GM12878 (cell line): ENCODE measurements at regions not wholly inside any gene's neighbourhood (a gene's known extent, or its start where the extent isn't known, plus 50 kb on each side); places are given as distances from the start of the nearest gene placed in this dataset.

ENCODE experiments used
- ATAC-seq: fragments of 200-7000 bp; cut with Tn5 transposase; 3 replicates; pipeline ENCODE4 v1.9.1; 2020; ENCODE audit warnings: mild to moderate bottlenecking, moderate library complexity
- BruUV-seq: library from RNA; stranded (reverse); fragments of 400-500 nt; replicated peaks from 2 replicates; lab custom pipeline; 2021; lab: Mats Ljungman, UMichigan
- CTCF ChIA-PET: fragments of 300-600 bp; sonication (Branson Sonifier 250); formaldehyde crosslinking; extraction: SDS; loops from one replicate; lab custom pipeline; 2021; ENCODE audit warnings: inconsistent platforms; lab: Yijun Ruan, JAX
- POLR2A ChIA-PET: fragments of 350-600 bp; formaldehyde crosslinking; extraction: SDS; loops from one replicate; lab custom pipeline; 2021; ENCODE audit warnings: inconsistent platforms; lab: Charles Lee
- RAD21 ChIA-PET: fragments of 300-600 bp; sonication (Branson Sonifier 250); formaldehyde crosslinking; loops from one replicate; lab custom pipeline; 2023; ENCODE audit warnings: antibody characterized with exemption; ENCODE audit not compliant: unreplicated experiment; lab: Charles Lee
- SMC1A ChIA-PET: fragments of 300-600 bp; sonication (Branson Sonifier 250); formaldehyde crosslinking; loops from one replicate; lab custom pipeline; 2023; ENCODE audit not compliant: unreplicated experiment, uncharacterized antibody; lab: Charles Lee
- DNase-seq: peaks from one replicate; pipeline ENCODE4 v3.0.0-alpha.2; 2011; ENCODE audit warnings: low read depth, low spot score
- FAIRE-seq: peaks from 3 replicates; lab custom pipeline; 2011; peaks lifted over from hg19 to GRCh38; lab: Jason Lieb, UNC
- H2AFZ ChIP-seq: 2 replicates; pipeline ENCODE4 v1.6.0; 2011; ENCODE audit warnings: low read depth, low read length, control low read depth; ENCODE audit not compliant: control insufficient read depth
- H3K27ac ChIP-seq: 2 replicates; pipeline ENCODE4 v1.5.1; 2011; ENCODE audit warnings: control low read depth; ENCODE audit not compliant: control insufficient read depth, insufficient read depth
- H3K27me3 ChIP-seq, 2 experiments: replicated peaks in 1 of 2; 2 replicates each; pipeline versions ENCODE4 v1.6.0 to v1.6.1; 2011; ENCODE audit warnings: low read length in 1 of 2; ENCODE audit not compliant: control insufficient read depth in 2 of 2, insufficient read depth in 2 of 2
- H3K36me3 ChIP-seq, 2 experiments: 2 replicates each; pipeline ENCODE4 v1.5.1; 2011; ENCODE audit warnings: low read length in 1 of 2; ENCODE audit not compliant: control insufficient read depth in 2 of 2, insufficient read depth in 2 of 2
- H3K4me1 ChIP-seq: 2 replicates; pipeline ENCODE4 v1.6.1; 2011; ENCODE audit warnings: mild to moderate bottlenecking, low read length, moderate library complexity, mixed read lengths; ENCODE audit not compliant: control insufficient read depth, insufficient read depth
- H3K4me2 ChIP-seq: 2 replicates; pipeline ENCODE4 v1.6.0; 2011; ENCODE audit warnings: control low read depth; ENCODE audit not compliant: control insufficient read depth, insufficient read depth
- H3K4me3 ChIP-seq: fragments of 200-600 bp; sonication (generic); 2 replicates; pipeline ENCODE4 v1.5.1; 2016
- H3K79me2 ChIP-seq: 2 replicates; pipeline ENCODE4 v1.6.0; 2011; ENCODE audit warnings: low read length; ENCODE audit not compliant: control insufficient read depth, insufficient read depth
- H3K9ac ChIP-seq: 2 replicates; pipeline ENCODE4 v1.8.0; 2011; ENCODE audit warnings: low read length, control low read depth, mixed read lengths; ENCODE audit not compliant: control insufficient read depth, insufficient read depth
- H3K9me3 ChIP-seq: replicated peaks from 3 replicates; pipeline ENCODE4 v1.5.1; 2011; ENCODE audit warnings: mild to moderate bottlenecking, low read length; ENCODE audit not compliant: control insufficient read depth, insufficient read depth
- H4K20me1 ChIP-seq: 2 replicates; pipeline ENCODE4 v1.6.0; 2011; ENCODE audit not compliant: control insufficient read depth, insufficient read depth
- ATF7 ChIP-seq: fragments of 450-650 bp; IDR thresholded peaks from 2 replicates; pipeline ENCODE4 v1.6.1; 2016; ENCODE audit warnings: low read depth, mild to moderate bottlenecking
- BCL11A ChIP-seq: IDR thresholded peaks from 2 replicates; pipeline ENCODE4 v1.6.1; 2011; ENCODE audit warnings: low read depth, low read length
- ESRRA ChIP-seq: IDR thresholded peaks from 2 replicates; pipeline ENCODE4 v1.6.1; 2012; ENCODE audit warnings: mild to moderate bottlenecking, low read length, improper control_type of control experiment
- FOS ChIP-seq: IDR thresholded peaks from 3 replicates; pipeline ENCODE4 v1.6.1; 2011; ENCODE audit warnings: borderline replicate concordance; ENCODE audit not compliant: insufficient read length; ENCODE audit errors: extremely low read depth
- FOXK2 ChIP-seq: fragments of 450-650 bp; IDR thresholded peaks from 2 replicates; pipeline ENCODE4 v1.6.1; 2017; ENCODE audit warnings: mild to moderate bottlenecking, moderate library complexity
- KLF5 ChIP-seq: fragments of 450-650 bp; IDR thresholded peaks from 2 replicates; pipeline ENCODE4 v1.6.1; 2014; ENCODE audit warnings: mild to moderate bottlenecking; ENCODE audit not compliant: partially characterized antibody
- MLLT1 ChIP-seq: fragments of 450-650 bp; IDR thresholded peaks from 2 replicates; pipeline ENCODE4 v1.6.1; 2016; ENCODE audit warnings: mild to moderate bottlenecking
- MTA2 ChIP-seq: fragments of 450-650 bp; IDR thresholded peaks from 2 replicates; pipeline ENCODE4 v1.6.1; 2016; ENCODE audit warnings: low read depth, mild to moderate bottlenecking, moderate library complexity
- MXI1 ChIP-seq: fragments of 150-350 bp; IDR thresholded peaks from 2 replicates; pipeline ENCODE4 v1.6.1; 2011; ENCODE audit warnings: low read depth, mild to moderate bottlenecking, inconsistent platforms, low read length, improper control_type of control experiment
- NBN ChIP-seq: fragments of 450-650 bp; IDR thresholded peaks from 2 replicates; pipeline ENCODE4 v1.6.1; 2016
- NFIC ChIP-seq: IDR thresholded peaks from 2 replicates; pipeline ENCODE4 v1.6.1; 2012; ENCODE audit warnings: low read depth, mild to moderate bottlenecking, inconsistent platforms, low read length, moderate library complexity
- NFYA ChIP-seq: IDR thresholded peaks from 2 replicates; pipeline ENCODE4 v1.6.1; 2011; ENCODE audit warnings: low read depth, mild to moderate bottlenecking, low read length, improper control_type of control experiment, borderline replicate concordance
- RELA ChIP-seq: fragments of 450-650 bp; IDR thresholded peaks from 2 replicates; pipeline ENCODE4 v1.8.0; 2014; ENCODE audit warnings: borderline replicate concordance; ENCODE audit not compliant: partially characterized antibody
- SIN3A ChIP-seq: IDR thresholded peaks from 2 replicates; pipeline ENCODE4 v1.6.1; 2012; ENCODE audit warnings: low read depth, low read length, improper control_type of control experiment
- SIX5 ChIP-seq: IDR thresholded peaks from 2 replicates; pipeline ENCODE4 v1.6.1; 2011; ENCODE audit warnings: mild to moderate bottlenecking, low read depth, low read length, moderate library complexity; ENCODE audit not compliant: severe bottlenecking
- TCF7 ChIP-seq: IDR thresholded peaks from 2 replicates; pipeline ENCODE4 v1.6.1; 2014; ENCODE audit warnings: antibody characterized with exemption, borderline replicate concordance
- ZNF384 ChIP-seq: IDR thresholded peaks from 2 replicates; pipeline ENCODE4 v1.6.1; 2012; ENCODE audit warnings: low read depth, mild to moderate bottlenecking, low read length, improper control_type of control experiment, borderline replicate concordance
- ZNF592 ChIP-seq: fragments of 450-650 bp; IDR thresholded peaks from 2 replicates; pipeline ENCODE4 v1.6.1; 2017; ENCODE audit warnings: mild to moderate bottlenecking, moderate library complexity
- ZSCAN29 ChIP-seq: fragments of 450-650 bp; IDR thresholded peaks from 2 replicates; pipeline ENCODE4 v1.6.1; 2017; ENCODE audit warnings: mild to moderate bottlenecking, moderate library complexity
- whole genome bisulfite sequencing: methylation state at CpG from one replicate; pipeline ENCODE4 v1.1.6; 2016; ENCODE audit warnings: low lambda C conversion rate; ENCODE audit not compliant: insufficient replicate concordance, insufficient coverage; ENCODE audit errors: missing lambda C conversion rate; 5-methylcytosine and 5-hydroxymethylcytosine counted together
- in situ Hi-C: fragments of 300-500 bp; cut with MboI; formaldehyde crosslinking; loops from 9 replicates; pipeline ENCODE4 v1.14.3; 2018; ENCODE audit warnings: mixed read lengths
- intact Hi-C: fragments of 100-400 bp; cut with micrococcal nuclease; formaldehyde crosslinking; loops from one replicate; pipeline ENCODE4 v1.14.2; 2022; ENCODE audit not compliant: unreplicated experiment
- TF ChIP-seq, protein P1 (sequence below): IDR thresholded peaks from 2 replicates; pipeline ENCODE4 v1.6.1; 2011; ENCODE audit warnings: mild to moderate bottlenecking, low read depth, low read length, moderate library complexity; ENCODE audit not compliant: insufficient replicate concordance

DNA sequence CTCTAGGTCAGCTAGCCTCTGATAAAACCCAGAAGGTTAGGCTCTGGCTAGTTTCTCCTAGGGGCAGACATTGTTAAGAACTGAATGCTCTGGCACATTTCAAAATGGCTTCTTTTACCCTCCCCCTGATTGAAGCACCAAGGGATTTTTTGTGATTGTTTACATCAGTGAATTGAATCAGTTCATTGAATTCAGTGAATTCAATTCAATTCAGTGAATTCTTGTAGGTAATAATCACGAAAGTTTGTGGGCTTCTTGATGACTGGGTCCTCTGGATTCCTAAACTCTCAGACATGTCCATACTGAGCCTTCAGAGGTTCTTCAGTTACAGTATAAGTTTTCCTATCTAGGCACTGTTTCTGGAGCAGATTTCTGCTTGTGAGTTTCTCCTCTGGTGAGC, 135.2 kb upstream of the ELAC2 start:
- H3K79me2 ChIP-seq, result no peaks in the 10 kb centered on the region
- no peak overlapping the region for H3K4me2 ChIP-seq
- H4K20me1 ChIP-seq, result no peaks in the 10 kb centered on the region
- no peak overlapping the region for H3K4me3 ChIP-seq
- H3K4me1 ChIP-seq, result no peaks in the 10 kb centered on the region
- DNase-seq (no peak), ATAC-seq (no peak), FAIRE-seq (no peak)
- H3K9me3 ChIP-seq, result no peaks in the 10 kb centered on the region
- no TSS peak for BruUV-seq
- 0% methylated on average over 1 of the region's 1 CpG for WGBS
- no peaks in the 10 kb centered on the region for H3K27me3 ChIP-seq
- no peak overlapping the region for H3K9ac ChIP-seq
- ChIA-PET POLR2A (no interaction called here), RAD21 (no interaction called here), SMC1A (no interaction called here), CTCF (no interaction called here)
- intact Hi-C loops (no loop called here), in situ Hi-C loops (no loop called here)
- no peak overlapping the region for H2AFZ ChIP-seq
- H3K36me3 ChIP-seq, result no peaks in the 10 kb centered on the region
- no peak overlapping the region for H3K27ac ChIP-seq
- TF ChIP-seq BCL11A, result no peak
- no peak for TF ChIP-seq ZSCAN29
- no peak for TF ChIP-seq NFIC
- TF ChIP-seq FOS, result no peak
- TF ChIP-seq FOXK2, result no peak
- TF ChIP-seq KLF5, result no peak
- TF ChIP-seq NFYA, result no peak
- TF ChIP-seq MLLT1, result no peak
- TF ChIP-seq, protein P1, sequence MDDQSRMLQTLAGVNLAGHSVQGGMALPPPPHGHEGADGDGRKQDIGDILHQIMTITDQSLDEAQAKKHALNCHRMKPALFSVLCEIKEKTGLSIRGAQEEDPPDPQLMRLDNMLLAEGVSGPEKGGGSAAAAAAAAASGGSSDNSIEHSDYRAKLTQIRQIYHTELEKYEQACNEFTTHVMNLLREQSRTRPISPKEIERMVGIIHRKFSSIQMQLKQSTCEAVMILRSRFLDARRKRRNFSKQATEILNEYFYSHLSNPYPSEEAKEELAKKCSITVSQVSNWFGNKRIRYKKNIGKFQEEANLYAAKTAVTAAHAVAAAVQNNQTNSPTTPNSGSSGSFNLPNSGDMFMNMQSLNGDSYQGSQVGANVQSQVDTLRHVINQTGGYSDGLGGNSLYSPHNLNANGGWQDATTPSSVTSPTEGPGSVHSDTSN, result no peak
- no peak for TF ChIP-seq MXI1
- no peak for TF ChIP-seq MTA2
- TF ChIP-seq ESRRA, result no peak
- no peak for TF ChIP-seq RELA
- no peak for TF ChIP-seq NBN
- TF ChIP-seq ZNF384, result no peak
- TF ChIP-seq SIN3A, result no peak
- no peak for TF ChIP-seq SIX5
- TF ChIP-seq TCF7, result no peak
- TF ChIP-seq ZNF592, result no peak
- no peak for TF ChIP-seq ATF7
